EH (cell line): ENCODE measurements at regions not wholly inside any gene's neighbourhood (a gene's known extent, or its start where the extent isn't known, plus 50 kb on each side); places are given as distances from the start of the nearest gene placed in this dataset.

ENCODE experiments used
- DNase-seq: peaks from one replicate; pipeline ENCODE4 v3.0.0-alpha.2; 2015; ENCODE audit warnings: low read depth

- DNase-seq = no peak
Observed at GRCh38 chr5:8241076-8241475, 372.1 kb downstream of the MTRR start.

- DNase-seq = no peak
Observed at GRCh38 chr5:8241558-8241957, 372.6 kb downstream of the MTRR start.

- no peak for DNase-seq
Observed at GRCh38 chr5:8247049-8247899, 378.3 kb downstream of the MTRR start.

GRCh38 chr5:8253376-8253775 lies 384.4 kb downstream of the MTRR start:
- DNase-seq = no peak

GRCh38 chr5:8254674-8255073 lies 385.7 kb downstream of the MTRR start:
- DNase-seq = no peak

- DNase-seq = no peak
Observed at GRCh38 chr5:8258801-8259200, 389.9 kb downstream of the MTRR start.

- DNase-seq = no peak
Observed at GRCh38 chr5:8270246-8270645, 401.3 kb downstream of the MTRR start.

GRCh38 chr5:8280711-8281363 lies 411.9 kb downstream of the MTRR start:
- no peak for DNase-seq

GRCh38 chr5:8288334-8288733 lies 419.4 kb downstream of the MTRR start:
- no peak for DNase-seq

- no peak for DNase-seq
Observed at GRCh38 chr5:8288897-8289516, 420.1 kb downstream of the MTRR start.

- DNase-seq = no peak
Observed at GRCh38 chr5:8289779-8290178, 420.8 kb downstream of the MTRR start.

- DNase-seq = no peak
Observed at GRCh38 chr5:8290721-8291120, 421.8 kb downstream of the MTRR start.

- no peak for DNase-seq
Observed at GRCh38 chr5:8291641-8292040, 422.7 kb downstream of the MTRR start.

GRCh38 chr5:8295141-8295540 lies 426.2 kb downstream of the MTRR start:
- no peak for DNase-seq

GRCh38 chr5:8299716-8300115 lies 430.8 kb downstream of the MTRR start:
- no peak for DNase-seq

GRCh38 chr5:8304341-8304740 lies 435.4 kb downstream of the MTRR start:
- DNase-seq = no peak

GRCh38 chr5:8306288-8306896 lies 437.4 kb downstream of the MTRR start:
- no peak for DNase-seq

- DNase-seq = no peak
Observed at GRCh38 chr5:8314965-8315364, 446.0 kb downstream of the MTRR start.

- no peak for DNase-seq
Observed at GRCh38 chr5:8316608-8317280, 447.8 kb downstream of the MTRR start.

- DNase-seq = no peak
Observed at GRCh38 chr5:8317335-8317734, 448.4 kb downstream of the MTRR start.

- no peak for DNase-seq
Observed at GRCh38 chr5:8320244-8320643, 451.3 kb downstream of the MTRR start.

- DNase-seq = no peak
Observed at GRCh38 chr5:8321272-8321671, 452.3 kb downstream of the MTRR start.
